SK-N-SH (cell line): ENCODE measurements at regions not wholly inside any gene's neighbourhood (a gene's known extent, or its start where the extent isn't known, plus 50 kb on each side); places are given as distances from the start of the nearest gene placed in this dataset.

Source experiments
- CTCF ChIA-PET: fragments of 300-600, 350-600 bp; formaldehyde crosslinking; extraction: SDS; loops from one replicate; lab custom pipeline; 2021; lab: Yijun Ruan, JAX
- POLR2A ChIA-PET: fragments of 350-600 bp; sonication (Branson Sonifier 250); formaldehyde crosslinking; extraction: SDS; loops from one replicate; lab custom pipeline; 2020; ENCODE audit warnings: antibody characterized with exemption, inconsistent platforms; lab: Yijun Ruan, JAX
- DNase-seq: peaks from one replicate; pipeline ENCODE4 v3.0.0; 2012
- H2AFZ ChIP-seq: fragments of 200-600 bp; sonication (generic); 2 replicates; pipeline ENCODE4 v1.8.1; 2016; ENCODE audit warnings: antibody characterized with exemption, mild to moderate bottlenecking, low read depth
- H3F3A ChIP-seq: fragments of 200-600 bp; sonication (generic); replicated peaks from 2 replicates; pipeline ENCODE3; 2016; ENCODE audit warnings: antibody characterized with exemption, mild to moderate bottlenecking; ENCODE audit not compliant: insufficient read depth
- H3K27ac ChIP-seq, 2 experiments: fragments of 200-500 bp in 1 of 2; fragments of 200-600 bp in 1 of 2; sonication (Bioruptor generic) in 1 of 2; sonication (generic), shearing (Covaris generic) in 1 of 2; 2 replicates each; pipeline versions ENCODE4 v1.5.1 to v1.6.1; 2014 to 2016; ENCODE audit warnings: low read depth in 2 of 2, inconsistent platforms in 1 of 2, low read length in 1 of 2, mild to moderate bottlenecking in 1 of 2, mixed read lengths in 1 of 2
- H3K27me3 ChIP-seq: fragments of 200-600 bp; sonication (generic), shearing (Covaris generic); 2 replicates; pipeline ENCODE4 v1.6.1; 2016; ENCODE audit warnings: mixed run types; ENCODE audit not compliant: insufficient read depth
- H3K36me3 ChIP-seq, 2 experiments: fragments of 200-500 bp in 1 of 2; fragments of 200-600 bp in 1 of 2; sonication (Bioruptor generic) in 1 of 2; sonication (generic) in 1 of 2; replicated peaks in 1 of 2; 2 replicates each; pipeline versions ENCODE3 to v1.5.1; 2014 to 2016; ENCODE audit warnings: low read length in 1 of 2, mild to moderate bottlenecking in 1 of 2; ENCODE audit not compliant: insufficient read depth in 2 of 2, control insufficient read depth in 1 of 2
- H3K4me1 ChIP-seq, 2 experiments: fragments of 200-500 bp in 1 of 2; fragments of 200-600 bp in 1 of 2; sonication (Bioruptor generic) in 1 of 2; sonication (generic), shearing (Covaris generic) in 1 of 2; 2 replicates each; pipeline versions ENCODE4 v1.5.1 to v1.6.1; 2014 to 2016; ENCODE audit warnings: low read depth in 1 of 2, low read length in 1 of 2, mixed run types in 1 of 2; ENCODE audit not compliant: insufficient read depth in 2 of 2, control insufficient read depth in 1 of 2
- H3K4me2 ChIP-seq: fragments of 200-600 bp; sonication (generic), shearing (Covaris generic); 2 replicates; pipeline ENCODE4 v1.6.1; 2017; ENCODE audit warnings: mixed run types
- H3K4me3 ChIP-seq, 2 experiments: fragments of 200-500 bp in 1 of 2; fragments of 200-600 bp in 1 of 2; sonication (Bioruptor generic) in 1 of 2; sonication (generic), shearing (Covaris generic) in 1 of 2; 2 replicates each; pipeline versions ENCODE4 v1.5.1 to v1.8.1; 2014 to 2016; ENCODE audit warnings: low read depth in 2 of 2, inconsistent platforms in 1 of 2, low read length in 1 of 2, mild to moderate bottlenecking in 1 of 2, mixed read lengths in 1 of 2, moderate library complexity in 1 of 2
- H3K79me2 ChIP-seq: fragments of 200-600 bp; sonication (generic); 2 replicates; pipeline ENCODE4 v1.8.1; 2017; ENCODE audit warnings: mild to moderate bottlenecking; ENCODE audit not compliant: insufficient read depth
- H3K9ac ChIP-seq: fragments of 200-600 bp; sonication (generic); 2 replicates; pipeline ENCODE4 v1.6.1; 2017; ENCODE audit warnings: mixed run types
- H3K9me2 ChIP-seq: fragments of 200-600 bp; sonication (generic); 2 replicates; pipeline ENCODE4 v1.6.1; 2017; ENCODE audit warnings: mixed run types
- H3K9me3 ChIP-seq: fragments of 200-600 bp; sonication (generic); 2 replicates; pipeline ENCODE4 v1.6.1; 2017; ENCODE audit warnings: mixed run types, mild to moderate bottlenecking, moderate library complexity
- H4K20me1 ChIP-seq: fragments of 200-600 bp; sonication (generic); 2 replicates; pipeline ENCODE4 v1.6.1; 2017; ENCODE audit warnings: mild to moderate bottlenecking, mixed run types; ENCODE audit not compliant: insufficient read depth
- CHD2 ChIP-seq: fragments of 150-350 bp; IDR thresholded peaks from 2 replicates; pipeline ENCODE4 v1.6.1; 2018; ENCODE audit warnings: low read length; ENCODE audit not compliant: partially characterized antibody
- FOSL2 ChIP-seq: IDR thresholded peaks from 2 replicates; pipeline ENCODE4 v1.4.0; 2012; ENCODE audit warnings: low read depth, mild to moderate bottlenecking, moderate library complexity, borderline replicate concordance
- GABPA ChIP-seq: IDR thresholded peaks from 2 replicates; pipeline ENCODE4 v1.4.0; 2012; ENCODE audit warnings: low read depth, mild to moderate bottlenecking
- JUND ChIP-seq: IDR thresholded peaks from 2 replicates; pipeline ENCODE4 v1.4.0; 2012
- NFIC ChIP-seq: IDR thresholded peaks from 2 replicates; pipeline ENCODE4 v1.4.0; 2012; ENCODE audit warnings: borderline replicate concordance
- RAD21 ChIP-seq: IDR thresholded peaks from 2 replicates; pipeline ENCODE4 v1.6.1; 2012; ENCODE audit warnings: mild to moderate bottlenecking, low read length
- RCOR1 ChIP-seq: fragments of 150-350 bp; IDR thresholded peaks from 2 replicates; pipeline ENCODE4 v1.6.1; 2017; ENCODE audit warnings: antibody characterized with exemption, low read length
- RFX5 ChIP-seq: IDR thresholded peaks from 2 replicates; pipeline ENCODE4 v1.6.1; 2012; ENCODE audit warnings: mild to moderate bottlenecking, improper control_type of control experiment, low read length
- SMC3 ChIP-seq: IDR thresholded peaks from 2 replicates; pipeline ENCODE4 v1.6.1; 2012; ENCODE audit warnings: low read depth, low read length, improper control_type of control experiment
- TAF1 ChIP-seq: IDR thresholded peaks from 2 replicates; pipeline ENCODE4 v1.6.1; 2012; ENCODE audit warnings: low read depth, mild to moderate bottlenecking, low read length, moderate library complexity, borderline replicate concordance
- WGBS: methylation state at CpG from one replicate; pipeline ENCODE4 v1.1.6; 2017; ENCODE audit warnings: low lambda C conversion rate; 5-methylcytosine and 5-hydroxymethylcytosine counted together
- TF ChIP-seq, protein P1 (sequence below): fragments of 150-350 bp; IDR thresholded peaks from 2 replicates; pipeline ENCODE4 v1.6.1; 2017; ENCODE audit warnings: antibody characterized with exemption, low read length, low read depth, borderline replicate concordance
- TF ChIP-seq, protein P2 (sequence below): IDR thresholded peaks from 2 replicates; pipeline ENCODE4 v1.6.1; 2012; ENCODE audit warnings: mild to moderate bottlenecking, low read depth, low read length, moderate library complexity
- TF ChIP-seq, protein P3 (sequence below): IDR thresholded peaks from 2 replicates; pipeline ENCODE4 v1.4.0; 2012; ENCODE audit warnings: low read depth

DNA sequence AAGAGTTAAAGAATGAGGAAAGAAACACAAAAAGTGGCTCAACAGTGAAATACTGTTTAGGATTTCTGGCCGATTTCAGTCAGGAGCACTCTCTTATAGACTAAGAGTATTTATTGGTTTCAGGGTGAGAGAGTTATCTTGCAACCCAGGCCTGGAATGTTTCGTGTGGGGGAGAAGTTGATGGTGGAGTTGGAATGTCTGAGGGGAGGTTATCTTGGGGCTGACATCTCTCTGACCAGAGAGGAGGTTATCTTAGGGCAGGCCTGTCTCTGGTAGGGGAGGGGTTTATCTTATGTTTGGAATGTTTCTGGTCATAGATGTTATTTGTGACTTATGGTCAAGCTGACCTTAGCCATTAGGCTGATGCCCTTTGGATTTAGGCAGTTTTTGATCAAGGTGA, 80.3 kb downstream of the HTR1B start:
- Histone ChIP-seq H3K36me3 (no peaks in the 10 kb centered on the region), H3F3A (no peaks in the 10 kb centered on the region), H3K9me2 (no peaks in the 10 kb centered on the region), H3K4me2 (no peak overlapping the region), H3K27ac (no peak overlapping the region), H3K27me3 (no peaks in the 10 kb centered on the region), H3K9ac (no peak overlapping the region), H3K9me3 (no peaks in the 10 kb centered on the region; the same call in 1 of the 2 replicates), H3K4me3 (no peak overlapping the region), H3K4me1 (no peaks in the 10 kb centered on the region), H2AFZ (no peak overlapping the region), H3K79me2 (no peaks in the 10 kb centered on the region), H4K20me1 (no peaks in the 10 kb centered on the region)
- CTCF ChIA-PET, result no interaction called here
- POLR2A ChIA-PET, result no interaction called here
- no peak for TF ChIP-seq CHD2
- no peak for TF ChIP-seq GABPA
- no peak for TF ChIP-seq RAD21
- TF ChIP-seq, protein P1, sequence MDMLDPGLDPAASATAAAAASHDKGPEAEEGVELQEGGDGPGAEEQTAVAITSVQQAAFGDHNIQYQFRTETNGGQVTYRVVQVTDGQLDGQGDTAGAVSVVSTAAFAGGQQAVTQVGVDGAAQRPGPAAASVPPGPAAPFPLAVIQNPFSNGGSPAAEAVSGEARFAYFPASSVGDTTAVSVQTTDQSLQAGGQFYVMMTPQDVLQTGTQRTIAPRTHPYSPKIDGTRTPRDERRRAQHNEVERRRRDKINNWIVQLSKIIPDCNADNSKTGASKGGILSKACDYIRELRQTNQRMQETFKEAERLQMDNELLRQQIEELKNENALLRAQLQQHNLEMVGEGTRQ, result no peak
- TF ChIP-seq, protein P2, sequence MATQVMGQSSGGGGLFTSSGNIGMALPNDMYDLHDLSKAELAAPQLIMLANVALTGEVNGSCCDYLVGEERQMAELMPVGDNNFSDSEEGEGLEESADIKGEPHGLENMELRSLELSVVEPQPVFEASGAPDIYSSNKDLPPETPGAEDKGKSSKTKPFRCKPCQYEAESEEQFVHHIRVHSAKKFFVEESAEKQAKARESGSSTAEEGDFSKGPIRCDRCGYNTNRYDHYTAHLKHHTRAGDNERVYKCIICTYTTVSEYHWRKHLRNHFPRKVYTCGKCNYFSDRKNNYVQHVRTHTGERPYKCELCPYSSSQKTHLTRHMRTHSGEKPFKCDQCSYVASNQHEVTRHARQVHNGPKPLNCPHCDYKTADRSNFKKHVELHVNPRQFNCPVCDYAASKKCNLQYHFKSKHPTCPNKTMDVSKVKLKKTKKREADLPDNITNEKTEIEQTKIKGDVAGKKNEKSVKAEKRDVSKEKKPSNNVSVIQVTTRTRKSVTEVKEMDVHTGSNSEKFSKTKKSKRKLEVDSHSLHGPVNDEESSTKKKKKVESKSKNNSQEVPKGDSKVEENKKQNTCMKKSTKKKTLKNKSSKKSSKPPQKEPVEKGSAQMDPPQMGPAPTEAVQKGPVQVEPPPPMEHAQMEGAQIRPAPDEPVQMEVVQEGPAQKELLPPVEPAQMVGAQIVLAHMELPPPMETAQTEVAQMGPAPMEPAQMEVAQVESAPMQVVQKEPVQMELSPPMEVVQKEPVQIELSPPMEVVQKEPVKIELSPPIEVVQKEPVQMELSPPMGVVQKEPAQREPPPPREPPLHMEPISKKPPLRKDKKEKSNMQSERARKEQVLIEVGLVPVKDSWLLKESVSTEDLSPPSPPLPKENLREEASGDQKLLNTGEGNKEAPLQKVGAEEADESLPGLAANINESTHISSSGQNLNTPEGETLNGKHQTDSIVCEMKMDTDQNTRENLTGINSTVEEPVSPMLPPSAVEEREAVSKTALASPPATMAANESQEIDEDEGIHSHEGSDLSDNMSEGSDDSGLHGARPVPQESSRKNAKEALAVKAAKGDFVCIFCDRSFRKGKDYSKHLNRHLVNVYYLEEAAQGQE, result no peak
- no peak for TF ChIP-seq FOSL2
- TF ChIP-seq SMC3, result no peak
- no peak for TF ChIP-seq TAF1
- TF ChIP-seq, protein P3, sequence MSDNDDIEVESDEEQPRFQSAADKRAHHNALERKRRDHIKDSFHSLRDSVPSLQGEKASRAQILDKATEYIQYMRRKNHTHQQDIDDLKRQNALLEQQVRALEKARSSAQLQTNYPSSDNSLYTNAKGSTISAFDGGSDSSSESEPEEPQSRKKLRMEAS, result no peak
- TF ChIP-seq NFIC, result no peak
- no peak for DNase-seq
- WGBS, result 13% methylated on average over 2 of the region's 2 CpGs

DNA sequence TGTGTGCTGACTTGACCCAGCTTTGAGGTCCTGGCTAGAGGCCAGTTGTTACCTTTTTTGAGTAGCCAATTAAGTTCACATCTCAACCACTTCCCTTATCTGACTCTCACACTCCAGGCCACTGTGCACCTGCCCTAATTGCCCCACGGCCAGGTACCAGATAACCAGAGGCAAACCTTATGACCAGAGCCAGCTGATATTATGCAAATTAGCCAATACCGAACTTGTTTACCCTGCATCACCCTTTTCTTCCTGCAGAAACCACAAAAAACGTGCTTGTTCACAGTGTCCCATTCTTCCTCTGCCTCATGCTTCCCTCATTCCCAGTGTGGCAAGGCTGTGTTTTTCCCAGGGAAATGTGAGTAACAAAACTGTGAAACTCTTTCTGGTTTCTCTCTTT, 89.3 kb downstream of the HTR1B start:
- ChIA-PET CTCF (no interaction called here), POLR2A (no interaction called here)
- H3K9me3 ChIP-seq, result no peaks in the 10 kb centered on the region
- H3K27ac ChIP-seq, result no peak overlapping the region
- H3K4me3 ChIP-seq, result no peak overlapping the region
- H3K9me2 ChIP-seq, result no peaks in the 10 kb centered on the region
- H3K4me2 ChIP-seq, result no peak overlapping the region
- TF ChIP-seq, protein P3, result no peak
- TF ChIP-seq RFX5 (no peak), RCOR1 (no peak), JUND (no peak)
- no peaks in the 10 kb centered on the region for H3F3A ChIP-seq
- no peaks in the 10 kb centered on the region for H4K20me1 ChIP-seq
- DNase-seq, result no peak
- no peak overlapping the region for H2AFZ ChIP-seq
- no peak overlapping the region for H3K9ac ChIP-seq
- no peaks in the 10 kb centered on the region for H3K4me1 ChIP-seq
- H3K36me3 ChIP-seq, result no peaks in the 10 kb centered on the region
- WGBS, result 10% methylated on average over 3 of the region's 3 CpGs
- H3K79me2 ChIP-seq, result no peaks in the 10 kb centered on the region
- no peaks in the 10 kb centered on the region for H3K27me3 ChIP-seq
